ENCODE measurements at regions not wholly inside any gene's neighbourhood (a gene's known extent, or its start where the extent isn't known, plus 50 kb on each side); places are given as distances from the start of the nearest gene placed in this dataset.

GRCh38 chr7:35405461-35405860, 151.6 kb upstream of the TBX20 start:
- TF ChIP-seq CTCF (IDR thresholded peaks at IDR 0.05) (no peak), EP300 (IDR thresholded peaks at IDR 0.05) (no peak), POLR2A (IDR thresholded peaks at IDR 0.05) (no peak)
